ENCODE measurements at regions not wholly inside any gene's neighbourhood (a gene's known extent, or its start where the extent isn't known, plus 50 kb on each side); places are given as distances from the start of the nearest gene placed in this dataset.

GRCh38 chr2:104932243-104932642, 78.3 kb downstream of the POU3F3 start:
- no peak for DNase-seq
- intact Hi-C loops (cut with DNase I) = no loop called here
- Histone ChIP-seq H3K4me3 (no peak overlapping the region), H3K9me3 (replicated peaks in 1 of 3) (no peaks in the 10 kb centered on the region), H3K36me3 (replicated peaks in 1 of 2) (no peaks in the 10 kb centered on the region), H3K27ac (no peak overlapping the region), H3K27me3 (no peaks in the 10 kb centered on the region), H3K4me1 (replicated peaks in 1 of 2) (no peaks in the 10 kb centered on the region)
- 59 to 71% (median 67%) methylated on average over 4 of the region's 4 CpGs for WGBS, 4 donors
- no peak for TF ChIP-seq POLR2A (IDR thresholded peaks at IDR 0.05)
- TF ChIP-seq CTCF (IDR thresholded peaks at IDR 0.05) = no peak

- WGBS, 4 donors = 71 to 79% (median 73%) methylated on average over 9 of the region's 9 CpGs
- DNase-seq = no peak
These were observed 79.4 kb downstream of the POU3F3 start for GRCh38 chr2:104933151-104933917.

GRCh38 chr2:104936527-104936926, 82.6 kb downstream of the POU3F3 start:
- H3K4me1 ChIP-seq (replicated peaks in 1 of 2) = no peaks in the 10 kb centered on the region
- TF ChIP-seq POLR2A (IDR thresholded peaks at IDR 0.05) = no peak
- no peak for TF ChIP-seq CTCF (IDR thresholded peaks at IDR 0.05)
- no peaks in the 10 kb centered on the region for H3K27me3 ChIP-seq
- no peaks in the 10 kb centered on the region for H3K9me3 ChIP-seq (replicated peaks in 1 of 3)
- no peaks in the 10 kb centered on the region for H3K36me3 ChIP-seq (replicated peaks in 1 of 2)
- WGBS, 4 donors = 54 to 63% (median 59%) methylated on average over 4 of the region's 4 CpGs
- no peak overlapping the region for H3K4me3 ChIP-seq
- DNase-seq = no peak
- H3K27ac ChIP-seq = no peak overlapping the region
- intact Hi-C loops (cut with DNase I) = no loop called here

More at GRCh38 chr2:104933151-104933917, 79.4 kb downstream of the POU3F3 start:
- intact Hi-C loops (cut with DNase I) = no loop called here
- TF ChIP-seq CTCF (IDR thresholded peaks at IDR 0.05) (no peak), POLR2A (IDR thresholded peaks at IDR 0.05) (no peak)
- H3K4me3 ChIP-seq = no peak overlapping the region
- no peaks in the 10 kb centered on the region for H3K9me3 ChIP-seq (replicated peaks in 1 of 3)
- no peaks in the 10 kb centered on the region for H3K36me3 ChIP-seq (replicated peaks in 1 of 2)
- no peak overlapping the region for H3K27ac ChIP-seq
- no peaks in the 10 kb centered on the region for H3K4me1 ChIP-seq (replicated peaks in 1 of 2)
- H3K27me3 ChIP-seq = no peaks in the 10 kb centered on the region

- no peaks in the 10 kb centered on the region for H3K36me3 ChIP-seq (replicated peaks in 1 of 2)
- 79 to 84% (median 81%) methylated on average over 10 of the region's 10 CpGs for WGBS, 4 donors
- TF ChIP-seq POLR2A (IDR thresholded peaks at IDR 0.05) = no peak
- no peak for TF ChIP-seq CTCF (IDR thresholded peaks at IDR 0.05)
- no peak for DNase-seq
- intact Hi-C loops (cut with DNase I) = no loop called here
- no peak overlapping the region for H3K27ac ChIP-seq
- H3K27me3 ChIP-seq = no peaks in the 10 kb centered on the region
- no peak overlapping the region for H3K4me3 ChIP-seq
- no peaks in the 10 kb centered on the region for H3K4me1 ChIP-seq (replicated peaks in 1 of 2)
- no peaks in the 10 kb centered on the region for H3K9me3 ChIP-seq (replicated peaks in 1 of 3)
These were observed 84.5 kb downstream of the POU3F3 start for GRCh38 chr2:104938231-104938941.
